ENCODE measurements at regions not wholly inside any gene's neighbourhood (a gene's known extent, or its start where the extent isn't known, plus 50 kb on each side); places are given as distances from the start of the nearest gene placed in this dataset.

DNA sequence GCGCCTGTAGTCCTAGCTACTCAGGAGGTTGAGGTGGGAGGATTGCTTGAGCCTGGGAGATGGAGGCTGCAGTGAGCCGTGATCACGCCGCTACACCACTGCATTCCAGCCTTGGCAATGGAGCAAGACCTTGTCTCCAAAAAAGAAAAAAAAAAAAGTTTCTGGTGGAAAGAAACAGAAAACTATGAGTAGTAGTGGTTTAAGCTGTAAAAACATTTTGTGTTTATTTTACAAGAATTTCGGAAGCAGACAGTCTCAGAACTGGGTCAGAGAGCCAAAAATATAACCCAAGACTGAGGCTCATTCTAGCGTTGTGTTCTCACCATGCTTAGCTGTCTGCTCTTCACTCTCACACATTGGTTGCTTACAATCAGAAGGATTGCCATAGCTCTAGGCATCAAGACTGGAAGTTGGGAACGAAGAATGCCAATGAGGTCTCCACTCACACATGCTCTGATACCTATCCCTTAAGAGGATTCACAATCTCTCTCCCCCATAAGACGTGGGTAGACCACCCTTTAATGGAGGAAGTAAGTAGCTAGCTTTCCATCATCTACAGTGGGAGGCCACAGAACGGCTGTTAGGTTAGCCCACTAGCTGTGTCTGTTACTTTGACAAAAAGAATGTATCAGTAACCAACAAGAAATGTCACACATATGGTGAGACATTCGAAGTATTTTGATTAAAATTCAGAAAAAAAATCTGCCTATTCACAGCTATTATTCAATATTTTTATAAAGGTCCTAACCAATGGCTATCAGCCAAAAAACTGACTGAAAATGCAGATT, 117.6 kb upstream of the RASSF8 start:
- H3K4me1 Mint-ChIP-seq: no peaks in the 10 kb centered on the region
- no peaks in the 10 kb centered on the region for H3K27me3 Mint-ChIP-seq
- no peak for ATAC-seq (replicated peaks)
- no peaks in the 10 kb centered on the region for H3K36me3 Mint-ChIP-seq (ENCODE audit: low read depth)
- no peak overlapping the region for H3K27ac Mint-ChIP-seq
- no peak overlapping the region for H3K4me3 Mint-ChIP-seq
- H3K9me3 Mint-ChIP-seq: no peaks in the 10 kb centered on the region

DNA sequence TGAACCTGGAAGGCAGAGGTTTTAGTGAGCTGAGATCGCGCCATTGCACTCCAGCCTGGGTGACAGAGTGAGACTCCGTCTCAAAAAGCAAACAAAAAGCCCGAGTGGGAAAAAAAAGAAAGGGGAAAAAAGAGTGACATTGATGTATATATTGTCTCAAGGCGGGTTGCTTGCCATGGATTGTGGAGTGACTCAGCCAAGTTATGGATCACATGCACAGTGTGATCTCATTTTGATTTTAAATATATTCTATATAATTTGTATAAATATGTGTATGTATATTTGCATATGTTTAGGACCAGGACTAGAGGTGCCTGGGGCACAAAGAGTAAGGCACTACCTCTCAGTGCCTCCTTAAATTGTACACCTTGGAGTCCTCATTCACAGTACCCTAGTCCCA, 116.2 kb upstream of the RASSF8 start:
- Mint-ChIP-seq H3K4me1 (no peaks in the 10 kb centered on the region), H3K27ac (no peak overlapping the region), H3K36me3 (ENCODE audit: low read depth) (no peaks in the 10 kb centered on the region), H3K4me3 (no peak overlapping the region), H3K27me3 (no peaks in the 10 kb centered on the region), H3K9me3 (no peaks in the 10 kb centered on the region)
- no peak for ATAC-seq (replicated peaks)

DNA sequence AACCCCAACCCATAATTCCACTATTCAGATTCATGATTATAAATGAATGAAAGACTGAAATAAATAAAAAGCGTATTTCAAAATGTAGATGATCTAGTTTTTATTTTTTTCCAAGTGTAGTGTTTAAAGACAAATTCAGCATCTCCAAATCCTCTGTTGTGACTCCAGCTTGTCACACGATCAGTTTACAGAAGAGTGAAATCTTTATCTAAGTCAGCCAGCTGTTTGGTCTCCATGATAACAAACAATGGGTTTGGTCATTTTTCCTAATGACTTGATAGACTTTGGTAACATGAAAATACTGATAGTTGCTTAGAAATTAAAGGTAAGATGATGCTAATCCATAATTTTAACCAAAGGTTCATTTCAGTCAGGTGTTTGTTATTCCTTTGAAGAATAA, 114.5 kb upstream of the RASSF8 start:
- Mint-ChIP-seq H3K4me1 (no peaks in the 10 kb centered on the region), H3K27ac (no peak overlapping the region), H3K9me3 (no peaks in the 10 kb centered on the region), H3K4me3 (no peak overlapping the region), H3K27me3 (no peaks in the 10 kb centered on the region), H3K36me3 (ENCODE audit: low read depth) (no peaks in the 10 kb centered on the region)
- no peak for ATAC-seq (replicated peaks)

DNA sequence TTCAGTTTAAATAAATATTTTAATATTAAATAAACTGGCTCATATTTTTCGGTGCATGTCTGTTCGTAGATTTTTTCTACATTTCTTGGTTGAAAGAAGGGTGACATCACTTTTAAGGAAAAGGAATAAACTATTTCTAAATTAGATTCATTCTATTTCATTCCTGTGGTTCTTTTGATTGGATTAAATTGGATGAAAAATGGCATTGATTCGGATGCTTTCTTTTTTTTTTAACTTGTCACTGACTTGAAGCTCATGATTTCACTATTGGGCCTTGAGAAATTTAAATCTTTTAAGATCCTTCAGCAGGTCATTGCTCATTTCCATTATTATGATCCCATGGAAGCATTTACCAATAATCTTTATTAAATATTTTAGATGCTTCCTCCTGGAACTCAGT, 113.1 kb upstream of the RASSF8 start:
- Mint-ChIP-seq H3K27ac (no peak overlapping the region), H3K27me3 (no peaks in the 10 kb centered on the region), H3K4me3 (no peak overlapping the region), H3K4me1 (no peaks in the 10 kb centered on the region), H3K36me3 (ENCODE audit: low read depth) (no peaks in the 10 kb centered on the region), H3K9me3 (no peaks in the 10 kb centered on the region)
- ATAC-seq (replicated peaks): no peak

DNA sequence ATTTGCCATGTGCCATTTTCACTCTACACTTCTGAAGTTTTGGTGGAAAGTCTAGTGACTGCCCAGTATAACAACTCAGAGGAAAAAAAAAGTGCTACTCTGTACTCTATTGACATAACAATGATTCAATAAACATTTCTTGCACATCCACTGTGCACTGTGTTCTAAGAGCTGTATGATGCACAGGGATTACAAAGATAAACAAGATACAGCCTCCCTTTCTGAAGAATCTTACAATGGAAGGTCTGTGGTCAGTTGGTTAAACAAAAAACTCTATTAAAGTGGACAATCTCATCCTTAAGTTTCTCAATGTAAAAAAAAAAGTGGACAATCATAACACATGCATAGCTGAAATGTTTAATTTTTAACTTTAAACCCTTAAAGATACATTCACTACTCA, 105.7 kb upstream of the RASSF8 start:
- no peak for ATAC-seq (replicated peaks)
- Mint-ChIP-seq H3K27me3 (no peaks in the 10 kb centered on the region), H3K9me3 (no peaks in the 10 kb centered on the region), H3K27ac (no peak overlapping the region), H3K4me1 (no peaks in the 10 kb centered on the region), H3K36me3 (ENCODE audit: low read depth) (no peaks in the 10 kb centered on the region), H3K4me3 (no peak overlapping the region)

DNA sequence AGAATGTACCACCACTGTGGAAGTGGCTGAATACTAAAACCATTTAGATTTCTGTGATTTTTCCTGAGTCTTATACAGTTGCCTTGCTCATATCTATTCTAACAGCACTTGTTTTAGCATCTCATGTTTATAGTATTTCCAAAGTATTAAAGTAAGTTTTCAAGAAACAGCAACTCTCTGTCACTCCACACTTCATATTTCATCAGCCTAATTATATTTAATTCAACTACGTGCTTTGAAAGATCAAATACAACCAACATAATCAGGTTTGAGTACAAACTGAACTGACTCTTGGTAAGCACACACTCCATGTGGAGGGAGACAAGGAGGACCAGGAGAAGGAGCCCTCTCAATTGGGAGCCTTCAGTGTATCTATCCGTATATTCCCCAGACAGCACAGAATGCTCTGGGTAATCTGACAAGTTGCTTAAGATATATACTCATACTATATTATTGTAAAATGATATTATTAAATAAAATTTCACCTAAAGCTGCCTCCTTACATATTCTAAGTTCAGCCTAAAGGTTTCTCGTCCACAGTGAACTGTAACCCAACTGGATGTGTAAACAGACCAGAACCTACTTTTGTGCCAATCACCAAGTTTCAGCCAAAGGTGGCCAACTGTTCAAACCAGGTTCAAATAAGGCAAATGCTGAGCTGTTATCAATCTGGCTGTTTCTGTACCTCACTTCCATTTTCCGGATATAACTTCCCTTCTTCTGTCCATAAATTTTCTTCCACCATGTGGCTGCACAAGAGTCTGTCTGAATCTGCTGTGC, 105.0 kb upstream of the RASSF8 start:
- ATAC-seq (replicated peaks): no peak
- Mint-ChIP-seq H3K27ac (no peak overlapping the region), H3K36me3 (ENCODE audit: low read depth) (no peaks in the 10 kb centered on the region), H3K9me3 (no peaks in the 10 kb centered on the region), H3K27me3 (no peaks in the 10 kb centered on the region), H3K4me3 (no peak overlapping the region), H3K4me1 (no peaks in the 10 kb centered on the region)

DNA sequence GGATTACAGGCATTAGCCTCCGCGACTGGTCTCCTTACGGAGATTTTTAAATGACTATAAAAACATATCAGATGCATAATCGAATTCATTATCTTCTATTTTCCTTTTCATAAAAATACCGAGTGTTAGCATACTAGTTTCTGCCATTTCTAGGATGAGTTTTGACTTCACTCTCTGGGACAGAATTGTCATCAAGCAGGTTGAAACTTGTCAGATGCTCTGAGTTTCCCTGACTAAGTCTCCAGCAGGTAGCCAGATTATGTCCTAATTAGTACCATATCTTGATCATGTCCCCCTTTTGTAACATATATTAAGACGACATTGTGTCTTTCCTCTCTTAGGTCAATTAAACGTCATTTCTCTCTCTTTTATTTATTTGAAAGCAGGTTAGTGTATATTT, 103.5 kb upstream of the RASSF8 start:
- no peaks in the 10 kb centered on the region for H3K27me3 Mint-ChIP-seq
- no peaks in the 10 kb centered on the region for H3K36me3 Mint-ChIP-seq (ENCODE audit: low read depth)
- no peak for ATAC-seq (replicated peaks)
- H3K27ac Mint-ChIP-seq: no peak overlapping the region
- H3K4me3 Mint-ChIP-seq: no peak overlapping the region
- H3K4me1 Mint-ChIP-seq: no peaks in the 10 kb centered on the region
- H3K9me3 Mint-ChIP-seq: no peaks in the 10 kb centered on the region

DNA sequence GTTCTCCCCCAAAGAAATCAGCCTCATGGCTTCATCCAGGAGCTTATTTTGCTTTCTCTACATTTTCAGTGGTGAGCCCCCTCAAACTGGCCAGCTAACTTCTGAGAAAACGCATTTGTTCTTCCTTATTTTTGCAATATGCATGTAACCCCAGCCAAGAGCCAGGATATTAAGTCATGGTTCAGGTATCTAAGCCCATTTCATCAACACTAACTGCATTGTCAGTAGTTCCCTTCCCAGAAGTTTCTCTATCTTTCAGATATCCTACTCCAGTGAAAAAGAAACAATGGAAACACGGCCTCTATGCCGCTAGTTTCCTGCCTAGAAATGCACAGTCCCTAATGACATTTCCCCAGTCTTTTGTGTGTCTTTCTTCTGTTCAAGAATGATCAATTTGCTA, 102.8 kb upstream of the RASSF8 start:
- Mint-ChIP-seq H3K4me3 (no peak overlapping the region), H3K4me1 (no peaks in the 10 kb centered on the region), H3K27me3 (no peaks in the 10 kb centered on the region), H3K36me3 (ENCODE audit: low read depth) (no peaks in the 10 kb centered on the region), H3K27ac (no peak overlapping the region), H3K9me3 (no peaks in the 10 kb centered on the region)
- no peak for ATAC-seq (replicated peaks)

DNA sequence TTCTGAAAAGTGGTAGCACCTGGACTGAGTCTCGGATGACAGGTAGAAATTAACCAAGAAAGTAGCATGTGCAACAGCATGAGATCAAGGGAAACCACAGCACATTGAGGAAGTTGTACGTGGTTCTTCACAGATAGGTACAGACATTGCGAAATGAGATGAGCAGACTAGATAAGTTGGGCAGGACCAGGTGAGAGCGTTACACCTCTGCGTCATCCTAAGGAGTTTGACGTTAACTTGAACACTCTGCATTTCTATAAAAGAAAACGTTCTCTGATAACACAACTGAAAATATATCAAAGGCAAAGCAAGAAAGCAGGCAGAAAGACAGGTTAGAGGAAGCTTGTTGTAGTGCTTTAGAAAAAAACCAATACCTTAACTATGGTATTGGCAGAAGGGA, 98.5 kb upstream of the RASSF8 start:
- Mint-ChIP-seq H3K4me1 (no peaks in the 10 kb centered on the region), H3K27ac (no peak overlapping the region), H3K27me3 (peaks cover 4% of the 10 kb centered on the region), H3K36me3 (ENCODE audit: low read depth) (no peaks in the 10 kb centered on the region), H3K4me3 (no peak overlapping the region), H3K9me3 (peaks cover 8% of the 10 kb centered on the region)
- no peak for ATAC-seq (replicated peaks)

DNA sequence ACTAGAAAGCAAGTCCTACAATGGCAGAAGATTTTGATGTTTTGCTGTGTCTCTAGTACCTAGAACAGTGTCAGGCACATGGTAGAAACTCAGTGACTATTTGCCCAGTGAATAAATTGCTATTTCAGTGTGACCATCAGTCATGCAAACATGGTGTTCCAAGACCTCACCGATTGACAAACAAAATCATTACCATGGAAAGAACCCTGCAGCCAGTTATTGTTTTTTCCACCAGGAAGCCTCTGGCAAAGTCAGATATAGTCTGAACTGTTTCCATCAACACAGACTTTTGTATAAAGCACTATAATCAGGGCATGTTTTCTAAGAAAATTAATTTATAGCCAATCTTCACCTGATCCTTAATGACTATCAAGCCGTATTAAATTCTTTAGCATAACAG, 97.3 kb upstream of the RASSF8 start:
- no peak for ATAC-seq (replicated peaks)
- Mint-ChIP-seq H3K27me3 (peaks cover 4% of the 10 kb centered on the region), H3K36me3 (ENCODE audit: low read depth) (no peaks in the 10 kb centered on the region), H3K27ac (no peak overlapping the region), H3K9me3 (peaks cover 8% of the 10 kb centered on the region), H3K4me1 (no peaks in the 10 kb centered on the region), H3K4me3 (no peak overlapping the region)

DNA sequence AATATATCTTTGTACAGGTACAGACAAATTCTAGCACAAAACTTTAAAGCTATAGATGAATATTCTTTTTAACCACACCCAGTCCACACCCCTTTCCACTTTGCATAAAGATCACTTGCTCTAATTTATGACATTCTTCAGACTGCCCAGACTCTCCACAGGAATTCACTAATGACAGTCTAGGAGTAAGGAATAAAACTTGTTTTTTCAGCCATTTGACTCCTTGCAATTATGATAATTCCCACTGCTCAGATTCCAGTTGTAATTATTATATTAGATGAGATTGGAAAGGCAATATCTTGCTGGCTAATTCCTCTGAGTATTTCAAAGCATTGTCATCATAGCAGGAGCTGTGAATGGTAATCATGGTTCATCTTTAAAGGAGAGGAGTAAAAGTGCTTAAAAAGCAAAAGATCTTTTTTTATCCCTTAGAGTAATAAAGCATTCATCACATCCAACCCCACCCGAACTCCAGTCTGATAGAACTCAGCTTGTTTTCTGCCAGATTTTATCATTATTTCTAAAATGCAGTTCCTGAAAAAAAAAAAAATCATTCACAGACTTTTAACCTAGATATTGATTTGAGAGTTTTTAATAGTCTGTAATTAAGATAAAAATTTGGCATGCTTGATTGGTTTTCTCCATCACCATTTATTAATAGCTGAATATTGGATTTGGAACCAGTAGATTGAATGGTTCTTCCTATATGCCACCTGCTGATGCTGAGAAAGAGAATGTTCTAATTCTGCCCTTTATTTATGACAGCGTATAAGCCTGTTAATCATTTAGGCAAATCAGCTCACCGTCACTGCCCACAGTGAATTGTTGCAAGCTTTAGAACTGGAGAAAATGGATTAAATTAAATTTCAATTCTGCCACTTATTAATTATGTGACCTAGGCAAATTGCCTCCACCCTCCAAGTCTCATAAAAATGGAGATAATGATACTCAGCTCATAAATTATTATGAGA, 93.9 kb upstream of the RASSF8 start:
- peaks cover 8% of the 10 kb centered on the region for H3K9me3 Mint-ChIP-seq
- no peaks in the 10 kb centered on the region for H3K36me3 Mint-ChIP-seq (ENCODE audit: low read depth)
- ATAC-seq (replicated peaks): no peak
- peaks cover 4% of the 10 kb centered on the region for H3K27me3 Mint-ChIP-seq
- H3K4me1 Mint-ChIP-seq: no peaks in the 10 kb centered on the region
- no peak overlapping the region for H3K4me3 Mint-ChIP-seq
- H3K27ac Mint-ChIP-seq: no peak overlapping the region

DNA sequence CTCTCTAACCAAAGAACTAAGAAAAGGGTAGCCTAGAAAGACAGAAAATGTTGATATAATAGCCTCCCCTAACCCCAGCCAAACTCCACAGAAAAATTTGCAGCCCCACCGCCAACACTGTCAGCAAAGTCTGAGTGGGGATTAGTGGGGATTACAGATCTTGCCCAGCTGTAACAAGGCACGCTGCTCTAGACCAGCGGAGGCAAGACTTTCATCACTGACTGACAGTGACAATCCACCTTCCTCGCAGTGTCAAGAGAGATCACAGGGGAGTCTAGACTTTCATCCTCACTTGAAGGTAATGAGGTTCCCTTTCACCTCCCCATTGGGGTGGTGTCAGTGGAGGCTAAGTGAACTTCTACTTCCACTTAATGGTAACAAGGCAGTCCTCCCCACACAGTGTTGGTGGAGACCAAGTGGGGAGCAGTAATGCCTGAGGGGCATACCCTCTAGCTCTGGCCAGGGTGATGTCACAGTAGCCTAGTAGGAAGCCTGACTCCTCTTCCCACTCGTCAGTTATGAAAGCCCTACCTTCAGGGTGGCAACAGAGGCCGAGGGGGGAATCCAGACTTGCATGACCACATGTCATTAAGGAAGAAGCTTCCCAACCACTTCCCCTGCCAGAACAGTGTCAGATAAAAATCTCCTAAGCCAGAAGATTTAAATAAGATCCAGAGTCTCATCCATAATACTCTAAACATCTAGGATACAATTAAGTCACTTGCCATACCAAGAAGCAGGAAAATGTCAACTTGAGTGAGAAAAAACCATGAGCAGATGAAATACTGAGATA, 91.7 kb upstream of the RASSF8 start:
- Mint-ChIP-seq H3K4me1 (no peaks in the 10 kb centered on the region), H3K4me3 (no peak overlapping the region), H3K36me3 (ENCODE audit: low read depth) (no peaks in the 10 kb centered on the region), H3K27ac (no peak overlapping the region), H3K27me3 (peaks cover 4% of the 10 kb centered on the region), H3K9me3 (peaks cover 4% of the 10 kb centered on the region)
- no peak for ATAC-seq (replicated peaks)

DNA sequence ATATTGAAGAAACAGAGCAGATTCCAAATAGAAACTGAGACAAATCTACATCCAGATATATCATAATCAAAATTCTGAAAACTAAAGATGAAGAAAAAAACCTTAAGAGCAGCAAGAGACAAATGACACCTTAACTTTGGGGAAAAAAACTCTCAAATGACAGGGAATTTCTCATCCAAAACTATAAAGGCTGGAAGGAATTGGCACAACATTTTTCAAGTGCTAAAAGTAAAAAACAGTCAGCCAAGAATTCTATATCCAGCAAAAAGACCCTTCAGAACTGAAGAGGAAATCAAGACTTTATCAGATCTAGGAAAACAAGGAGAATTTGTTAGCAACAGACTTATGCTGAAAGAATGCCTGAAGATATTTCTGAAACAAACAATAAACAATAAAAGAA, 90.3 kb upstream of the RASSF8 start:
- Mint-ChIP-seq H3K27me3 (peaks cover 4% of the 10 kb centered on the region), H3K36me3 (ENCODE audit: low read depth) (no peaks in the 10 kb centered on the region), H3K27ac (no peak overlapping the region), H3K4me3 (no peak overlapping the region), H3K9me3 (peaks cover 4% of the 10 kb centered on the region), H3K4me1 (no peaks in the 10 kb centered on the region)
- no peak for ATAC-seq (replicated peaks)

DNA sequence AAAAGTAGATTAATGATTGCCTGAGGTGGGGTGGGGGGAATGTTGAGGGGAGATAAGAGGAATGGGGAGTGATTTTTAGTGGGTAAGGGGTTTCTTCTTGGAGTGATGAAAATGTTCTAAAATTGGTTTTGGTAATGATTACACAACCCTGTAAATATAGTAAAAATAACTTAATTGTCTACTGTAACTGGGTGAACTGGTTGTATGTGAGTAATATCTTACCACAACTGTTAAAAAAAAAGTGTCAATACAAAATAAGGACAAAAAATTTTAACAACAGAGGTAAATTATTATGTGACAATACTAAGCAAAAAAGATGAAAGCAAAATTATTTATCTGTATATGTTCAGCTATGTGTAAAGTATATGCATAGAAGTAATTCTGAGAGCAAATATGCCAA, 86.3 kb upstream of the RASSF8 start:
- Mint-ChIP-seq H3K27me3 (no peaks in the 10 kb centered on the region), H3K4me3 (no peak overlapping the region), H3K4me1 (no peaks in the 10 kb centered on the region), H3K36me3 (ENCODE audit: low read depth) (no peaks in the 10 kb centered on the region), H3K27ac (no peak overlapping the region), H3K9me3 (no peaks in the 10 kb centered on the region)
- ATAC-seq (replicated peaks): no peak
